GM12872 (cell line): ENCODE measurements at regions not wholly inside any gene's neighbourhood (a gene's known extent, or its start where the extent isn't known, plus 50 kb on each side); places are given as distances from the start of the nearest gene placed in this dataset.

Source experiments
- CTCF ChIP-seq: IDR thresholded peaks from 3 replicates; pipeline ENCODE4 v1.5.1; 2011; ENCODE audit warnings: low read depth, mild to moderate bottlenecking, low read length, moderate library complexity; ENCODE audit not compliant: insufficient read depth

GRCh38 chr13:34401696-34402095 is 540.4 kb upstream of the NBEA start:
- TF ChIP-seq CTCF = no peak

- TF ChIP-seq CTCF = no peak
Observed at GRCh38 chr13:34405410-34406181, 536.5 kb upstream of the NBEA start.

GRCh38 chr13:34408640-34409039 is 533.4 kb upstream of the NBEA start:
- TF ChIP-seq CTCF = no peak

GRCh38 chr13:34409496-34410182 is 532.4 kb upstream of the NBEA start:
- no peak for TF ChIP-seq CTCF

GRCh38 chr13:34410678-34411077 is 531.4 kb upstream of the NBEA start:
- TF ChIP-seq CTCF = no peak

GRCh38 chr13:34411177-34411576 is 530.9 kb upstream of the NBEA start:
- TF ChIP-seq CTCF = no peak

GRCh38 chr13:34411894-34412293 is 530.2 kb upstream of the NBEA start:
- TF ChIP-seq CTCF = no peak
